KMS-11 (cell line): ENCODE measurements at regions not wholly inside any gene's neighbourhood (a gene's known extent, or its start where the extent isn't known, plus 50 kb on each side); places are given as distances from the start of the nearest gene placed in this dataset.

Experiments used
- H2AFZ ChIP-seq: fragments of 200-600 bp; sonication (generic); 2 replicates; pipeline ENCODE4 v1.6.1; 2016; ENCODE audit warnings: antibody characterized with exemption, mixed run types, low read depth
- H3K27ac ChIP-seq: fragments of 200-600 bp; sonication (generic); 2 replicates; pipeline ENCODE4 v1.6.1; 2016; ENCODE audit warnings: mild to moderate bottlenecking, mixed run types
- H3K27me3 ChIP-seq: fragments of 200-600 bp; sonication (generic); 2 replicates; pipeline ENCODE4 v1.6.1; 2017; ENCODE audit warnings: mild to moderate bottlenecking, low read depth, mixed run types, moderate library complexity; ENCODE audit not compliant: insufficient read depth
- H3K36me3 ChIP-seq: fragments of 200-600 bp; sonication (generic); 2 replicates; pipeline ENCODE4 v1.6.1; 2017; ENCODE audit warnings: mild to moderate bottlenecking, mixed run types; ENCODE audit not compliant: insufficient read depth
- H3K4me1 ChIP-seq: fragments of 200-600 bp; sonication (generic); 2 replicates; pipeline ENCODE4 v1.6.1; 2016; ENCODE audit warnings: mild to moderate bottlenecking, low read depth, mixed run types; ENCODE audit not compliant: poor library complexity, severe bottlenecking
- H3K4me2 ChIP-seq: fragments of 200-600 bp; sonication (generic); 2 replicates; pipeline ENCODE4 v1.7.0; 2016; ENCODE audit warnings: mild to moderate bottlenecking, mixed run types
- H3K4me3 ChIP-seq: fragments of 200-600 bp; sonication (generic); IDR thresholded peaks from 2 replicates; pipeline ENCODE4 v1.6.1; 2017; ENCODE audit warnings: low read depth, low read length, mixed read lengths; ENCODE audit not compliant: insufficient read depth
- H3K79me2 ChIP-seq: fragments of 200-600 bp; sonication (generic); 2 replicates; pipeline ENCODE4 v1.6.1; 2016; ENCODE audit warnings: low read depth, mixed run types; ENCODE audit not compliant: insufficient read depth
- H3K9ac ChIP-seq: fragments of 200-600 bp; sonication (generic); 2 replicates; pipeline ENCODE4 v1.6.1; 2016; ENCODE audit warnings: mild to moderate bottlenecking, mixed run types
- H4K20me1 ChIP-seq: fragments of 200-600 bp; sonication (generic); 2 replicates; pipeline ENCODE4 v1.6.1; 2016; ENCODE audit warnings: mild to moderate bottlenecking, mixed run types; ENCODE audit not compliant: insufficient read depth
- CTCF ChIP-seq: fragments of 200-600 bp; sonication (generic); conservative IDR thresholded peaks from 2 replicates; pipeline ENCODE4 v1.6.1; 2017; ENCODE audit warnings: low read depth, mild to moderate bottlenecking, antibody characterized with exemption, low read length, moderate library complexity, mixed read lengths

GRCh38 chr5:109467058-109467457, 57.3 kb upstream of the PJA2 start:
- Histone ChIP-seq H4K20me1 (no peaks in the 10 kb centered on the region), H3K27ac (no peak overlapping the region), H2AFZ (no peak overlapping the region), H3K4me2 (no peak overlapping the region), H3K27me3 (no peaks in the 10 kb centered on the region), H3K4me1 (peaks cover 10% of the 10 kb centered on the region), H3K4me3 (no peak overlapping the region), H3K36me3 (no peaks in the 10 kb centered on the region), H3K9ac (no peak overlapping the region), H3K79me2 (no peaks in the 10 kb centered on the region)
- TF ChIP-seq CTCF: no peak
